ENCODE measurements at regions not wholly inside any gene's neighbourhood (a gene's known extent, or its start where the extent isn't known, plus 50 kb on each side); places are given as distances from the start of the nearest gene placed in this dataset.

DNA sequence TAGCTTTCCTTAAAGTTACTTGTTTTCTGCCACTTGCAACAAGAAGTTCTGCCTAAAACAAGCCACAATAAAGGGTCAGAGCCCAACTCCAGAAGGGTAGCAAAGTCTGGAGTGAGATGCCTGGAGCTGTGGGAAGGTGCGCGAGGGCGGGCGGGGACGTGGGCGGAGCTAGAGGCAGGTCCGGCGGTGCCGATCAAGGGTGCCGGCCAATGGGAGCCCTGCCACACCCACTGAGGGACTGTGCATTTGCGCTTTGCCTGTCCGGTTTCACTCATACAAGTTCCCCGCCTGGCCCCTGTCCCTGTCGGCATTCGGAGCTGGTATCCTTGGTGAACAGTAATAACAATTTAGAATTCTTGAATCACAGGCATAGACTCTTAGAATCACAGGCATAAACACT is 732.4 kb downstream of the MATN1 start:
- FAIRE-seq: no peak
- DNase-seq (ENCODE audit: low spot score): no peak

DNA sequence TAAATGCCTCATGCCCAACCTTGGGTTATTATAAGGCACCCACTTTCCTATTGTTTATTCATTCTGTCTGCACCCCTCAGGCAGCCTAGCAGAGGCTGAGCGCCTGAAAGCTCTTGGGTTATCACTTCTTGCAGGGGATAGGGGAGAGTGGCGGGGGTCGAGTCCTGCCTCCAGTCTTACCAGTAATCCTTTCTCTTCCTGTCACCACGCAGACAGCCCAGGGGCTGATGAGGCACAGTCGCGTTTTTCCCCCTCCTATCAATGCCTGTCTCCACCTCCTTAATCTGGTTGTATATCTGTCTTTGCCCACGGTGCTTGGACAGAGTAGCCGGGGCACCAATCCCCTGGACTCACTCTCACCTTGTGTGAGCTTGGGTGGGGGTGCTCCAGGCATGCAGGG is 733.1 kb downstream of the MATN1 start:
- FAIRE-seq: no peak
- no peak for DNase-seq (ENCODE audit: low spot score)

DNA sequence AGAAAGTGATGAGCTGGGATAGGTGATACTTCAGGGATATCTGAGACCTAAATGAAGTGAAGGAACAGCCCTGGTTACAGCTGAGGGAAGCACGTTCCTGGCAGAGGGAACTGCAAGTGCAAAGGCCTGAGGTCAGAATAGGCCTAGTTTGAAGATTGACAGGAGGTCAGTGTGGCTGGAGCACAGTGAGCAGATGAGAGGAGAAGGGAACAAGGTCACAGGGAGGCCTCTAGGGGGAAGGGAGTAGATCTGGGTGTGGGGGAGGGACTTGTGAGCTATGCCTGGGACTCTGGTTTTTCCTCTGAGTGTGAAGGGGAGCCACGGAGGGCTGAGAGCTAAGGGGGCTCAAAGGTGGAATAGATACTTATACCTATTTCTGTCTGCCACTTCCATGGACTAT is 736.4 kb downstream of the MATN1 start:
- DNase-seq (ENCODE audit: low spot score): no peak
- FAIRE-seq: no peak

DNA sequence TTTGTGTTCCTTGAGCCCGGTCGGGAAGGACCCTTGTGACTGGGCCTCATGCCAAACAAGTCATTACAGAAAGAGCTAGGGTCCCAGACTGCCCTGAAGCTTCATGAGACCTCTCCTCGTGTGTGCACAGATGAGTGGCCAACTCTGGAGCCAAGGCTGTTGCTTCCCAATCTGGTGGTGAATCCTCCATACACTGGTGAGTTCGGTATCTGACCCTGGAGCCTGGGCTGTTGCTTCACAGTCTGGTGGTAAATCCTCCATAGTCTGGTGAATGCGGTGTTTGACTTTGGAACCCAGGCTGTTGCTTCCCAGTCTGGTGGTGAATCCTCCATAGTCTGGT is 737.8 kb downstream of the MATN1 start:
- no peak for FAIRE-seq

DNA sequence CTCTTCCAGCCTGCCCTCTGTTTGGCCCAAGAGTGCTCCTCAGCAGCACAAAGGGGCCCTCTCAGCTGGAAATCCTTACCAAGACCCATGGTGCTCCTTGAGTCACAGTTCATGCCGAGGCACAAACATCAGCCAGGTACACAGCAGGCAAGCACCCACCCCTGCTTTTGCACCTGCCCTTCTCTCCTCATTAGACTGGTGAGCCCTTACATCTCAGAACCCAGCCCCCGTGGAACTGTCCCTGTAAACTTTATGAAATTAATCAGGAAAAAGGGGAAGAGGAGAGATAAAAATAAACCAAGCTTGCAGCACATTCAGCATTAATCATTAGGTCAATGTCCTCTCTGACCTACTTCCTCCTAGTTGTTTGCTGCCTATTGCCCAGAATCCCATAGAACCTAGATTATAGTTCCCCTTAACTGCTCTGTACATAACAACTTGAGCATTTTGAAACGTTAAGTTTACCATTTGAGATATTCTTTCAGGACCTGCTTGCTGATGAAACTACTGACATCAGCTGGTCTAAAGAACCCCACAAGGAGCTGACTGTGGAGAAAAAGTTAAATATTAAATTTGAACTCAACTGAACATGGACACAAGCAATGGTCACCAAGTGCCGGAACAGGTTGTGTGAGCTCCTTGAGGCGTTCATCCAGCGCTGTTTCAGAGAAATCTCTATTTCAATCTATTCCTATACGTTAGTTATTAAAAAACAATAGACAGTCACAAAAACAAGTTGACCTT is 738.4 kb downstream of the MATN1 start:
- DNase-seq (ENCODE audit: low spot score) (no peak), FAIRE-seq (no peak)

More for the DNA sequence above, 737.8 kb downstream of the MATN1 start:
- DNase-seq (ENCODE audit: low spot score): no peak

DNA sequence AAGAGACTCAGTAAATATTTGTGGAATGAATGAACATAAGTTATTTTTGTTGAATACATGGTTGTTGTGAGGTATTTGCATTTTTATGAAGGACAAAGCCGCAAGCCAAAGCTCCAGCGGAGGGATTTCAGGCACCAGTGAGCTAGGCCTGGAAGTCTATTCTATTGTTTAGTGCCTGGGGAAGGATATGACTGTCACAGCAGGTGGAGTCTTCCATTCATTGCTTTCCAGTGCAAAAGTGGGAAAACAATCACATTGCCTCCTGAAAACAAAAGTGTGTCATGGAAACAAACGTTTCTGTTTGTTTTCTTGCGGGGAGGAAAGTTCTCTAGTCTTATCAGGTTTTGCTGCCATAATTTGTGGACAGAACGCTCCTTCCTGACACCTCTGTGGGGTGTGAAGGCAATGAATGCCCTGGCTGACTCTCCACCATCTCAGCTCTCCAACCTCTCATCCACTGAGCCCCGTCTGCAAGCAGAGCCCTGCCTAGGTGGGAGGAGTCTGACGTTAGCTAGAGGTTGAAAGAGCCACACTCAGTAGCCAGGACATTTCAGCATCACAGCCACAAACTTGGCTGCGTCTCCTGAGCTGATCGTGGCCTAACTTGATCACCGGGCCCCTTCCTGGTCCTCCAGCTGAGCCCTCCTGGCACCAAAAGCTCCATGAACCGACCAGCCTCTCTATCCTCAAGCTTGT is 739.1 kb downstream of the MATN1 start:
- FAIRE-seq: no peak
- no peak for DNase-seq (ENCODE audit: low spot score)

DNA sequence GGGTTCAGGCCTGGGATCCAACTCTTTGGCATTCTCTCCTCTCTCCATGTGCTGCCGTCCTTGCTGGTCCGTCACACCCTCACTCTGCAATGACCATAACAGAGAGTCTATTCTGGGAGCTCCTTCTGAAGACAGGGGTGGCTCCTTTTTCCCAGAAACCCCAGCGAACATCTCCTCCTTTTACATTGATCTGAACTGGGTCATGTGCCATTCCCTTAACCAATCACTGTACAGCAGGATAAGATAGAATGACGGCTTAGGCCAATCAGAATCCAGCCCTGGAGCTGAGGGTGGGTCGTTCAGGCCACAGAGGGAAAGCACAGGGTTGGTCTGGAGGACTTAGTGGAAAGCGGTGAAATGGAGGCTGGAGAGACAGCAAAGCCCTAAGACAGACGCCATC is 740.1 kb downstream of the MATN1 start:
- DNase-seq (ENCODE audit: low spot score) (no peak), FAIRE-seq (no peak)

DNA sequence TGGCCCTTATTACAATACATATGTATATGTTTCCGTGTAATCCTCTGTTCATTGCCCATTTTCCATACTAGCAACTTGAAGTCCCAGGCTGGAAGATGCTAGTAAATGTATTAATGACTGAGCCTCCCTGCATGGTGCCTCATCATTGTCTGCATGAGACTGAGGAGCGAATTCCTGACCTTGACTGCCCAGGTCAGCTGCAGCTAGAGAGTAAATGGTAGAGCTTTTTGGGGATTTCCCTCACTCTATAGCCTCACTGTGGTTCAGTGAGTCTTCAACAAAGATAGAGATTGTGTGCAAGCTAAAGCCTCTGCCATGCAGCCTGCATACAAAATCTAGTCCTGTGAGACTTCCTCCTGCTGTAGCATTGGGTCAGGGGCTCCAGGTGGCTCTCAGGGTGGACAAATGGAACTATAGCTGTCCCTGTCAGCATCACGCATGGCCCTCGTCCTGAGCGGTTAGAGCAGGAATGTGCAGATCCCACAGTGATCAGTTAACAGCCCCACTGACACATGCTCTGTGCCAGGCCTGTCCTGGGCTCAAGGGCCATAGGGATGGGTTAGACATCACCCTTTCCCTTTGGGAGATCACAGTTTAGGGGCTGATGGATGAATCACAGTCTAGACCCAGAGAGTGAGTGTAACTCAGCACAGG is 741.7 kb downstream of the MATN1 start:
- FAIRE-seq (no peak), DNase-seq (ENCODE audit: low spot score) (no peak)

DNA sequence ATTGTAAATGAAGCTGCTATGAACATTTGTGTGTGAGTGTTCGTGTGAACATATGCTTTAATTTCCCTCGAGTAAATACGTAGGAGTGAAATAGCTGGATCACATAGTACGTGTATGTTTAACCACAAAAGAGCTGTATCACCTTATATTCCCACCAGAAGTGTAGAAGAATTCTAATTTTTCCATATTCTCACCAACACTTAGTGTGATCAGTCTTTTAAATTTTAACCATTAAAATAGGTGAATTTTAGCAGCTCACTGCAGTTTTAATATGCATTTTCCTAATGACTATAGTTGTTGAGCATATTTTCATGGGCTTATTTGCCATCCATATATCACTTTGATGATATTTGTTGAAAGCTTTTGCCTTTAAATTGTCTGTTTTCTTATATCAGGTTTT is 741.2 kb downstream of the PTPRU start:
- FAIRE-seq (no peak), DNase-seq (ENCODE audit: low spot score) (no peak)

DNA sequence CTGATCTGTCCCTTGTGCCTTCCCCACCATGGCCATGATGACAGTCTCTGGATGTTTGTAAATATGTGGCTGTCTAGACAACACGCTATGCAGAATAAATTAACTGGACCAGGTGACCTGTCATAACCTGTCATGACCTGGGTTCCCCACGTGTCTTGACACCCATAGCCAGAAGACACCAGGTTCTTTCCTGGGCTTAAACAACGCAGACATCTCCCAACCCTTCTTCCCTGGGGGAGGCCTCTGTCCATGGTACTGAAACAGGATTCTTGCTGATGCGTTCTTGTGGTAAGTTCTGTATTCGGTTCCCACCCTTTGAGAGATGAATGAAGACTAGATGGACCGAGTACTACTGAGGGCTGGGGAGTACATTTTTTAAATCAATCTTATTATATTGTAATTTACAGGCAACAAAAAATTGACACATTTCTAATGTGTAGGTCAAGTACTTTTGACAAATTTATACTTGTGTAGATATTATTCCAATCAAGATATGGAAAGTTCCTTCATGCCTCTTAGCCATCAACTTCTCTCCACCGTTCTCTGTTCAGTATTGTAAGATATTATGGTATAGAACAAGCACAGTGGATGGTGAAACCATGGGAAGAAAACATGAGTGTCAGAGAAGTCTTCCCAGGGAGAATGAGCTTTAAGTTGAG is 738.8 kb downstream of the PTPRU start:
- FAIRE-seq (no peak), DNase-seq (ENCODE audit: low spot score) (peak; percentile 26)

DNA sequence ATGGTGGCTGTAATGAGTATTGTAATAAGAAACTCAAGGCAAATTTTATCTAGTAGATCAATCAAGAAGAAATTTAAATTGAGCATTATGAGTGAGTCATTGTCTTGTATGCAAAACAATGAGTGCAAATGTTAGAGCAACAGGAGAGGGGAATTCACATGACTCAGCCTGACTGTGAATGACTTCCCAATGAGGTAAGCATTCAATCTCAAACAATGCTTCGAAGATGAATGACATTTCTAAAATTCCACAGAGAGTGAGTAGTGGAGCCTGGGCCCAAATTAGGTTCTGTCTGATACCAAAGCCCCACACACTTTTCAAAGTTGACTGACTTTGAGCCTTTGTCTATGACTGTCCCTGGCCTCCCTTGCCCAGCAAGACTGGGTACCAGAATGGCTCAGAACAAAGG is 738.0 kb downstream of the PTPRU start:
- peak; percentile 97 for DNase-seq (ENCODE audit: low spot score)
- peak; percentile 87 for FAIRE-seq

DNA sequence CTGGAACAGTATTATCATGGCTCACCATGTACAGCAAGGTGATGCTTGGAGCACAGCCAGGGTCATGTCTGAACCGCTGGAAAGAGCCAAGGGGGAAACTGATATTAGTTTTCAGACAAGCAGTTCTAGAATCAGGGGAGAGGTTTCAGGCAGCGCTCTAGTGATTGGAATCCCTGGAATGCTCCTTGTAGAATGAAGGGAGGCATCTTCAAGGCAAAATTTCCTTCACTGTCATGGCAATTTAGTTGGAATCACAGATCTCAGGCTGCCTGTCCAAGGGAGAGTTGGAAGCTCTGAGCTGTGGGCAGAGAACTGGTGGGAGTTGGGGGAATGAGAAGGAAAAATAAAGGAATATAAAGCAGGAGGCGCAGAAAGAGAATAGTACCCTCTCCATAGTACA is 737.1 kb downstream of the PTPRU start:
- FAIRE-seq (no peak), DNase-seq (ENCODE audit: low spot score) (peak; percentile 72)

DNA sequence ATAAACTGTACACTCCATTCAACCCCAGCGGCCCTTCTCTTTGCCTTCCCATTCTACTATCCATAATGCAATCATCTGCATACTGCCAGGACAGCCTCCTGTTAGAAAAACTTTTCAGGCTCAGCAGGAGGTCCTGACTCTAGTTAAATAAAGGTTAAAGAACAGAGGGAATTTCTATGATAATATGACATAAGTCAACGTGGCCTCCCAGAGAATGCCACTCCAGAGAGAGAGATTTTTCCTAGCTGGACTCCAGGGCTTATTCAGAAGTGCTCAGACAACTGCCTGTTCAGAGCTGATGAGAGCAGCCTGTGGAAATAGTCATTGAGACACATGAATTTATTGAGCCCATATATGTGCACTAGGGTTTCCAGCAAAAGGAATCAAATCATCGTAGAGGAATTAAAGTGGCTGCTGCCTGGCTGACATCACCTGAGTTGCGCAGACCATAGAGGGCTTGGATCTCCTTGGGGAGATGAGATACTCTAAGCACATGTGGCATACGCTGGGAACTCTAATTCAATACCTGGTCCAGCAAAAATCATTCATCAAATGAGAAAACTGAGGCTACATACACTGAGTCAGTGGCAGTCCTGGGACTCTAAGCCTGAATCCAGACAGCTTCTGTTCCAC is 736.2 kb downstream of the PTPRU start:
- FAIRE-seq (no peak), DNase-seq (ENCODE audit: low spot score) (peak; percentile 52)

DNA sequence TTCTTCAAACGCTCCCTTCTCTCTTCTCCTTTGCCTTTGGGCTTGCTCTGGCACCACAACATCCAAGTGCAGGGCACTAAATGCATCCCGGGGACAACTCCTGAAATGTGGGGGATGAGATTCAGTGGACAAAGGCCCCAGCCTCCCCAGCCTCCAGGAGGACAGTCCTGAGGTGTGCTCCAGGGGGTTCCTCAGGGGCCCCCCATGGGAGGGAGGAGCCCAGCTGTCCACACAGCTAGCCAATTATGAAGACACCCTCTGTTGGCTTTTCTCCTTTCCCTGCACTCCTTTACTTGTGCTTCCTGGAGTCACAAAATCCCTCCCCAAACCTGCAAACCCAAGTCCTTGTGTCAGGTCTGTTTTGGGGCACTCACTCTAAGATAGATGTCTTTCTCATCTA is 735.4 kb downstream of the PTPRU start:
- FAIRE-seq (no peak), DNase-seq (ENCODE audit: low spot score) (no peak)

DNA sequence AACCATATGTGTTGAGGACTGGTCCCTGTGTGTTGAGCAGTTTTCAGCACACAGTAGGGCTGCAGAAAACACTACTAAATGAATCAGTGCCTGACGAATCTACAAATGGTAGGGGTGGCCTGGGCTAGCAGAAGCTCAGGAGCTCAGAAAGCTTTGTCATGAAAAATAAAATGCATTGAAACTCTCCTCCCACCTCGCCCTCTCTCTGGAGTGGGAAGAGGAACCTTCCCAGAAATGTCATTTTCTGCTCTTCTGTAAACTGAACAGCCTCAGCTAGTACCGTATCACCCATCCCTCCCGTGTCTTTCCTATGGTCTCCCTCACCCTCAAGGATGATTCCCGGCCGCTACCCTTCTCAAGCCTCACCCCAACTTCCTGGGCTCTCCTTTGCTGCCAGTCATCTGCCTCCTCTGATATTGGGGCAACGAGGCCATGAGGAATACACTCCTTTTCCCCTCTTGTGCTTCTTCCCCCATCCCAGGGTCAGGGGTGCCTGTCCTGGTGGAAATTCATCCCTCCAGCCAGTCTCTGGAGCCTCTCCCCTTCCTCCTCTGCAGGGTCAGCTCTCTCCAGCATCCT is 734.5 kb downstream of the PTPRU start:
- FAIRE-seq (no peak), DNase-seq (ENCODE audit: low spot score) (no peak)

DNA sequence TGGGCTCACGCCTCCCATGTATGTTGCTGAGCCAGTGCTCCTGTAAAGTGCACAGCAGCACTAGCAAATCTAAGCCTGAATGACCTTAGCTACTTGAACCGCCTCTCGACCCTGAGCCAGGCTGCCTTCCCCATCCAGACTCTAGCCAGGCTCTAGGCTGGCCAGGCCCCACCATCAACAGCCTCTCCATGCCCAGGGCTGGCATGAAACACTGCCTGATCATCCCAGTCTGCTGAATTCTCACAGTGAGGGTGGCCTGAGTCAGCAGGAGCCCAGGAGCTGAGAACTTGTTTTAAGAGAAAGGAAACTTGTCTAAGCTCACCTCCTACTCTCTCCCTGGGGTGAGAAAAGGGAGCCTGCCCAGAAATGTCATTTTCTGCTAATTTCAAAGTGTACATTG is 733.3 kb downstream of the PTPRU start:
- FAIRE-seq: no peak
- no peak for DNase-seq (ENCODE audit: low spot score)

DNA sequence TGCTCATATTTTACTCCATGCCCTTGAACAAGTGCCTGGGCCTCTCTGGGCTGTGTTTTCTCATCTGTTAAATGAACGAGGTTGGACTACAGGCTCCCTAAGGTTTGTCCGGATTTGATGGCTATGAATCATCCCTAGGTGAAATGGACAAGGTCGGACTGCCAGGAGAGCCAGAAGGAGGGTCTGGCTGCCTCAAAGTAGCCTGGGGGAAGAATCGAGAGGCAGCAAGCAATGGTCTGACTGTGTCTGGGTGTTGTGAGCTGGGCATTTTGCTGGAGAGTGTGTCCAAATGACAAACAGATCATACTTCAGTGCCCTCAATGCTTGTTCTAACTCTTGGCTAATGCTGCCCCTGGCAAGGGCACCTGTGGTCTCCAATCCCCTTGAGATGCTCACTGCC is 730.9 kb downstream of the PTPRU start:
- DNase-seq (ENCODE audit: low spot score) (peak; percentile 9), FAIRE-seq (no peak)

DNA sequence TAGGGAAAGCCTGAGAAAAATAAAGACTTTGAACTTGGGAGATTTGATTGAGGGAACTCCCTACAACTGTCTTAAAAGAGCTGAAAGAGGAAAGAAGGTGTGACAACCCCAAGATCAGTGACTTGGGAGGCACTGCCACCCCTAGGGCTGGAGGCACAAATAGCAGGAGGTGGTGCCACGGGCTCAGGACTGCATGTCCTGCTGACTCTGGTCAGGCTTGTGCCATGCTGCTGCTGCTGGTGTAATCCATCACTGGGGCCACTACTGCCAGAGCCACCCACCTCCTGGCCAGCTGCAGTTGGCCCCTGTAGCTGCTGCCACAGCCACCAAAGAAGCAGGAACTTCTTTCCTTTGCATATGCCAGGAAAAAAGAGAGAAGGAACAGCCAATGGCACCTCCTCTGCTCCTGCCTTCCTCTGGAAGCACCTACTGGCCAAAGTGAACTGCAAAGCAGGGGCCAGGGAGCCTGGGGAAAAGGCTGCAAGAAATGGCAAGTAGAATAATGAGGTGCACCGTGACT is 730.3 kb downstream of the PTPRU start:
- DNase-seq (ENCODE audit: low spot score) (no peak), FAIRE-seq (no peak)

DNA sequence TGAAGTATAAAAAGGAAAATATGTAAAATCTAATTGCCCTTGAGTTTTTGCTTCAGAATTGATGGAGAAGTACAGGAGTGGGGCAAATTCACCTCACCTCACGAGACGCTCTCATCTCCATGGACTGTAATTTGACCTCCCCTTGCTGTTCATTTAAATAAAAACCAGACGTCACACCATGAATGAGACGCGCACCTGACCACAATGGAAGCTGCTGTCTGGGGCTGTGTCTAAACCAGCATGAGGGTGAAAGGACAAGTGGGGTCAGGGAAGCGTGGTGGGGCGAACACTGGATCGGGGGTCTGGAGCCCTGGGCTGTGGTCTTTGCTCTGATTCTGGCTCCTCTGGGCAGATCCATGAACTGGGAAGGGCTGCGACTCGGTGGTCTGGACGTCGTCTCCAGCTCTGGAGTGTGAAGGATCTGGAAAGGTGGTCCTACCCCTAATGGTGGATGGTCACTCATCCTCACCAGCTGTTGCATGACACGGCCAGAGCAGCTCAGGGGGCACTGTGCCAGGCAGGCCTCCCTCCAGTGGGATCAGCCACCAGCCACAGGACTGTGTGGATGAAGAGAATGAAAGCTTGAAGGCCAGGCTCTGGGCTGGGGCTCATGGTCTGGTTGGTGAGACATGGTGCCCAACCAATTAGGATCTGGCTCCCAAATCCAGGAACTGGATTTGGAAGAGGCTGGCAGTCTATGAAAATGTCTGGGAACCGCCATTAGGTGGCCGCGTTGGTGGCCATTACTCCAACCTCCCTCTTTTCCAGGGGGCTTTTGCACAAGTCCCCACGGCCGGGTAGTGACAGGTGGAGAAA is 728.6 kb downstream of the PTPRU start:
- FAIRE-seq (no peak), DNase-seq (ENCODE audit: low spot score) (no peak)

DNA sequence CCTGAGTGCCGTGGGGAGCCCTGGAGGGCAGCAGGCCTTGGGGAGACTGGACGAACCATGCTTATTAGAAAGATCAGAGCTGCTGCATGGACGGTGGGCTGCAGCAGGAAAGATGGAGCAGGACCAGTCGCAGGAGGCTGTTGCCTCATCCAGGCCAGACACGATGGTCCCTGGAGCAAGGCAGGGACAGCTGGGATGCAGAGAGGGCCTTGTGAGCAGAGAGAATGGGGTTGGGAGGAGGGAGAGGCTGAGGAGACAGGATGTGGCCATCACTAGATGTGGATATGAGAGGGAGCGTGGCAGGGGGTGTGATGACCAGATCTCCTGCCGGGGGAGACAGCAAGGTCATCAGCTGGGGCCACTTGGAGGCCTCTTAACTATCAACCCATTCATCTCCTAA is 727.6 kb downstream of the PTPRU start:
- FAIRE-seq: no peak
- DNase-seq (ENCODE audit: low spot score): no peak

All from RCC 7860 (cell line).